A549 (cell line): ENCODE measurements at regions not wholly inside any gene's neighbourhood (a gene's known extent, or its start where the extent isn't known, plus 50 kb on each side); places are given as distances from the start of the nearest gene placed in this dataset.
A peak's percentile ranks its signal among the peaks of the same experiment; 100 is the strongest.

Experiments used
- ATAC-seq, 2 experiments: fragments of 200-7000 bp in 1 of 2; fragments of >200 bp in 1 of 2; cut with Nextera tagmentation in 1 of 2; cut with Tn5 transposase in 1 of 2; 3 replicates each; pipeline versions ENCODE4 v1.8.0 to v1.9.1; 2018 to 2020; ENCODE audit warnings: mild to moderate bottlenecking in 1 of 2, moderate library complexity in 1 of 2
- CTCF ChIA-PET: fragments of 300-600 bp; sonication (Branson Sonifier 250); formaldehyde crosslinking; extraction: SDS; loops from one replicate; lab custom pipeline; 2021; ENCODE audit warnings: antibody characterized with exemption, inconsistent platforms; lab: Yijun Ruan, JAX
- POLR2A ChIA-PET: fragments of 350-600 bp; formaldehyde crosslinking; extraction: SDS; loops from one replicate; lab custom pipeline; 2021; ENCODE audit warnings: antibody characterized with exemption, inconsistent platforms; lab: Yijun Ruan, JAX
- DNase-seq, 2 experiments: peaks; one replicate each; pipeline versions ENCODE4 v3.0.0 to v3.0.0-alpha.2; 2011 to 2016; ENCODE audit warnings: low read depth in 1 of 2, low spot score in 1 of 2
- FAIRE-seq: peaks from 2 replicates; lab custom pipeline; 2011; peaks lifted over from hg19 to GRCh38; lab: Jason Lieb, UNC
- H3K27ac ChIP-seq, 2 experiments: fragments of >200 bp; sonication (Bioruptor Twin); formaldehyde crosslinking; 3 replicates each; pipeline ENCODE4 v1.5.1; 2016 to 2017
- H3K4me1 ChIP-seq: fragments of >200 bp; sonication (Bioruptor Twin); formaldehyde crosslinking; 3 replicates; pipeline ENCODE4 v1.6.1; 2016
- H3K4me2 ChIP-seq: fragments of >200 bp; sonication (Bioruptor Twin); formaldehyde crosslinking; 3 replicates; pipeline ENCODE4 v1.6.1; 2016
- H3K4me3 ChIP-seq: fragments of >200 bp; sonication (Bioruptor Twin); formaldehyde crosslinking; 3 replicates; pipeline ENCODE4 v1.5.1; 2016
- H3K9me3 ChIP-seq: fragments of >200 bp; sonication (Bioruptor Twin); formaldehyde crosslinking; 3 replicates; pipeline ENCODE4 v1.6.1; 2016
- CBX2 ChIP-seq: fragments of 200-600 bp; sonication (generic); IDR thresholded peaks from 2 replicates; pipeline ENCODE4 v1.6.1; 2016; ENCODE audit warnings: low read depth, mild to moderate bottlenecking, borderline replicate concordance
- CBX8 ChIP-seq: fragments of 200-600 bp; sonication (generic); IDR thresholded peaks from 2 replicates; pipeline ENCODE4 v1.6.1; 2016
- CEBPB ChIP-seq, 2 experiments: fragments of >200 bp in 1 of 2; sonication (Bioruptor Twin) in 1 of 2; formaldehyde crosslinking in 1 of 2; IDR thresholded peaks; 2 replicates each; pipeline ENCODE4 v1.6.1; 2012 to 2016
- EP300 ChIP-seq, 2 experiments: fragments of >200 bp; sonication (Bioruptor Twin); formaldehyde crosslinking; IDR thresholded peaks; 2 replicates in 1 of 2; 3 replicates in 1 of 2; pipeline ENCODE4 v1.6.1; 2016 to 2017
- HDAC2 ChIP-seq: fragments of 200-600 bp; sonication (generic); IDR thresholded peaks from 2 replicates; pipeline ENCODE4 v1.6.1; 2016
- HEYL ChIP-seq: fragments of 250-450 bp; sonication (Bioruptor Pico); IDR thresholded peaks from 2 replicates; pipeline ENCODE4 v1.8.0; 2021; ENCODE audit warnings: mild to moderate bottlenecking, moderate library complexity
- JUN ChIP-seq, 2 experiments: fragments of >200 bp; sonication (Bioruptor Twin); formaldehyde crosslinking; IDR thresholded peaks; 2 replicates in 1 of 2; 3 replicates in 1 of 2; pipeline ENCODE4 v1.6.1; 2016 to 2017
- KDM1A ChIP-seq: fragments of 200-600 bp; sonication (generic); IDR thresholded peaks from 2 replicates; pipeline ENCODE4 v1.6.1; 2016; ENCODE audit warnings: low read depth, mild to moderate bottlenecking
- KDM5A ChIP-seq: fragments of 200-600 bp; sonication (generic); IDR thresholded peaks from 2 replicates; pipeline ENCODE4 v1.6.1; 2016; ENCODE audit warnings: antibody characterized with exemption, mild to moderate bottlenecking
- MAFK ChIP-seq: fragments of 450-650 bp; IDR thresholded peaks from 2 replicates; pipeline ENCODE4 v1.6.1; 2014; ENCODE audit not compliant: partially characterized antibody
- MAZ ChIP-seq: fragments of 150-350 bp; IDR thresholded peaks from 2 replicates; pipeline ENCODE4 v1.6.1; 2014; ENCODE audit warnings: antibody characterized with exemption, low read depth, low read length, borderline replicate concordance
- NR3C1 ChIP-seq: fragments of >200 bp; sonication (Bioruptor Twin); formaldehyde crosslinking; IDR thresholded peaks from 3 replicates; pipeline ENCODE4 v1.6.1; 2017
- PHF8 ChIP-seq: fragments of 200-600 bp; sonication (generic); IDR thresholded peaks from 2 replicates; pipeline ENCODE4 v1.6.1; 2016; ENCODE audit warnings: low read depth, mild to moderate bottlenecking, antibody characterized with exemption, moderate library complexity, borderline replicate concordance
- POLR2A ChIP-seq: IDR thresholded peaks from 2 replicates; pipeline ENCODE4 v1.6.1; 2012; ENCODE audit warnings: mild to moderate bottlenecking, low read length
- POLR2AphosphoS2 ChIP-seq: conservative IDR thresholded peaks from 2 replicates; pipeline ENCODE4 v1.6.1; 2012; ENCODE audit warnings: low read length, improper control_type of control experiment, inconsistent platforms
- RAD21 ChIP-seq, 2 experiments: fragments of >200 bp in 1 of 2; sonication (Bioruptor Twin) in 1 of 2; formaldehyde crosslinking in 1 of 2; IDR thresholded peaks in 1 of 2; conservative IDR thresholded peaks in 1 of 2; 2 replicates in 1 of 2; 3 replicates in 1 of 2; pipeline ENCODE4 v1.6.1; 2012 to 2018; ENCODE audit warnings: inconsistent platforms in 1 of 2
- RFX5 ChIP-seq: fragments of 450-650 bp; IDR thresholded peaks from 2 replicates; pipeline ENCODE4 v1.7.1; 2014; ENCODE audit warnings: antibody characterized with exemption, mild to moderate bottlenecking, moderate library complexity
- TFCP2L1 ChIP-seq: fragments of 250-450 bp; sonication (Bioruptor Pico); IDR thresholded peaks from 2 replicates; pipeline ENCODE4 v1.5.0; 2021; ENCODE audit warnings: mild to moderate bottlenecking
- ZNF302 ChIP-seq: fragments of 250-450 bp; sonication (Bioruptor Pico); IDR thresholded peaks from 2 replicates; pipeline ENCODE4 v1.9.0; 2021; ENCODE audit warnings: inconsistent platforms, mild to moderate bottlenecking, moderate library complexity
- ZSCAN20 ChIP-seq: fragments of 250-450 bp; sonication (Bioruptor Pico); IDR thresholded peaks from 2 replicates; pipeline ENCODE4 v1.8.0; 2022; ENCODE audit warnings: mild to moderate bottlenecking, moderate library complexity
- WGBS: methylation state at CpG from one replicate; pipeline ENCODE4 v1.1.6; 2017; ENCODE audit errors: missing lambda C conversion rate; 5-methylcytosine and 5-hydroxymethylcytosine counted together
- TF ChIP-seq, protein P1 (sequence below): fragments of >200 bp; sonication (Bioruptor Twin); formaldehyde crosslinking; IDR thresholded peaks from 2 replicates; pipeline ENCODE4 v1.6.1; 2016
- TF ChIP-seq, protein P2 (sequence below): fragments of 150-350 bp; IDR thresholded peaks from 2 replicates; pipeline ENCODE4 v1.6.1; 2014; ENCODE audit warnings: low read depth, mild to moderate bottlenecking, low read length
- TF ChIP-seq, protein P3 (sequence below): fragments of >200 bp; sonication (Bioruptor Twin); formaldehyde crosslinking; IDR thresholded peaks from 3 replicates; pipeline ENCODE4 v1.6.1; 2016
- TF ChIP-seq, protein P4 (sequence below): fragments of 250-450 bp; sonication (Bioruptor Pico); IDR thresholded peaks from 2 replicates; pipeline ENCODE4 v1.5.0; 2021; ENCODE audit warnings: mild to moderate bottlenecking, moderate library complexity, borderline replicate concordance
- TF ChIP-seq, protein P5 (sequence below): IDR thresholded peaks from 2 replicates; pipeline ENCODE4 v1.6.1; 2012; ENCODE audit warnings: low read depth, borderline replicate concordance
- TF ChIP-seq, protein P6 (sequence below): IDR thresholded peaks from 2 replicates; pipeline ENCODE4 v1.6.1; 2012

DNA sequence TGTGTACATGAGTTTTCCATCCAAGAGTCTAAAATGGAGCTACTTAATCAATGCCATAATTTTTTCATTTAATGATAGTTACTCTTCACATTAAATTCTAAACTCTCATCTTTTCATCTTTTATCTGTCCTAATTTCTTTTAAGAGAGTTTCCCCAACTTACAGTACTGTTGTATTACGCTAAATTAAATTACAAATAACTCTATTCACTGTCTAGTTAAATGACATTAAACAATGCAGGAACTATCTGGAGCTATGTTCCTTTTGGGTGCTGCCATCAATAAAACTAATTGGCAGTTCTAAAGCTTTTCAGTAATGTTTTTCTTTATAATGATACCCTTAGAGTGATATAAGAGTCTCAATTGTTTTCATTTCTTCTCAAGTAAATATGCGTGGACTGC lies 227.6 kb downstream of the ANKRD50 start:
- no peaks in the 10 kb centered on the region for H3K4me1 ChIP-seq
- H3K4me2 ChIP-seq = no peak overlapping the region
- WGBS = 90% methylated on average over 2 of the region's 2 CpGs
- H3K9me3 ChIP-seq = no peaks in the 10 kb centered on the region
- FAIRE-seq (no peak), ATAC-seq (no peak), DNase-seq (no peak)
- no peak overlapping the region for H3K27ac ChIP-seq
- TF ChIP-seq KDM1A = no peak
- TF ChIP-seq, protein P1, sequence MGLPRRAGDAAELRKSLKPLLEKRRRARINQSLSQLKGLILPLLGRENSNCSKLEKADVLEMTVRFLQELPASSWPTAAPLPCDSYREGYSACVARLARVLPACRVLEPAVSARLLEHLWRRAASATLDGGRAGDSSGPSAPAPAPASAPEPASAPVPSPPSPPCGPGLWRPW = no peak
- TF ChIP-seq TFCP2L1 (CRISPR knock-in tag) = no peak
- TF ChIP-seq HEYL (CRISPR knock-in tag) = no peak
- no peak for TF ChIP-seq KDM5A
- TF ChIP-seq POLR2A = no peak
- no peak for TF ChIP-seq CEBPB (IDR thresholded peaks at IDR 0.05)
- TF ChIP-seq JUN (IDR thresholded peaks at IDR 0.05) = no peak
- TF ChIP-seq ZNF302 = no peak
- TF ChIP-seq HDAC2 = no peak
- TF ChIP-seq NR3C1 = no peak
- no peak for TF ChIP-seq CBX8
- no peak for TF ChIP-seq PHF8
- TF ChIP-seq, protein P2, sequence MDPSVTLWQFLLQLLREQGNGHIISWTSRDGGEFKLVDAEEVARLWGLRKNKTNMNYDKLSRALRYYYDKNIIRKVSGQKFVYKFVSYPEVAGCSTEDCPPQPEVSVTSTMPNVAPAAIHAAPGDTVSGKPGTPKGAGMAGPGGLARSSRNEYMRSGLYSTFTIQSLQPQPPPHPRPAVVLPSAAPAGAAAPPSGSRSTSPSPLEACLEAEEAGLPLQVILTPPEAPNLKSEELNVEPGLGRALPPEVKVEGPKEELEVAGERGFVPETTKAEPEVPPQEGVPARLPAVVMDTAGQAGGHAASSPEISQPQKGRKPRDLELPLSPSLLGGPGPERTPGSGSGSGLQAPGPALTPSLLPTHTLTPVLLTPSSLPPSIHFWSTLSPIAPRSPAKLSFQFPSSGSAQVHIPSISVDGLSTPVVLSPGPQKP = no peak
- TF ChIP-seq ZSCAN20 (CRISPR knock-in tag) = no peak
- TF ChIP-seq MAZ = no peak
- no peak for TF ChIP-seq CBX2
- TF ChIP-seq, protein P3, sequence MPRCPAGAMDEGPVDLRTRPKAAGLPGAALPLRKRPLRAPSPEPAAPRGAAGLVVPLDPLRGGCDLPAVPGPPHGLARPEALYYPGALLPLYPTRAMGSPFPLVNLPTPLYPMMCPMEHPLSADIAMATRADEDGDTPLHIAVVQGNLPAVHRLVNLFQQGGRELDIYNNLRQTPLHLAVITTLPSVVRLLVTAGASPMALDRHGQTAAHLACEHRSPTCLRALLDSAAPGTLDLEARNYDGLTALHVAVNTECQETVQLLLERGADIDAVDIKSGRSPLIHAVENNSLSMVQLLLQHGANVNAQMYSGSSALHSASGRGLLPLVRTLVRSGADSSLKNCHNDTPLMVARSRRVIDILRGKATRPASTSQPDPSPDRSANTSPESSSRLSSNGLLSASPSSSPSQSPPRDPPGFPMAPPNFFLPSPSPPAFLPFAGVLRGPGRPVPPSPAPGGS = no peak
- no peak for TF ChIP-seq RAD21 (conservative IDR thresholded peaks at IDR 0.05 in 1 of 2, IDR thresholded peaks at IDR 0.05 in 1 of 2)
- TF ChIP-seq, protein P4, sequence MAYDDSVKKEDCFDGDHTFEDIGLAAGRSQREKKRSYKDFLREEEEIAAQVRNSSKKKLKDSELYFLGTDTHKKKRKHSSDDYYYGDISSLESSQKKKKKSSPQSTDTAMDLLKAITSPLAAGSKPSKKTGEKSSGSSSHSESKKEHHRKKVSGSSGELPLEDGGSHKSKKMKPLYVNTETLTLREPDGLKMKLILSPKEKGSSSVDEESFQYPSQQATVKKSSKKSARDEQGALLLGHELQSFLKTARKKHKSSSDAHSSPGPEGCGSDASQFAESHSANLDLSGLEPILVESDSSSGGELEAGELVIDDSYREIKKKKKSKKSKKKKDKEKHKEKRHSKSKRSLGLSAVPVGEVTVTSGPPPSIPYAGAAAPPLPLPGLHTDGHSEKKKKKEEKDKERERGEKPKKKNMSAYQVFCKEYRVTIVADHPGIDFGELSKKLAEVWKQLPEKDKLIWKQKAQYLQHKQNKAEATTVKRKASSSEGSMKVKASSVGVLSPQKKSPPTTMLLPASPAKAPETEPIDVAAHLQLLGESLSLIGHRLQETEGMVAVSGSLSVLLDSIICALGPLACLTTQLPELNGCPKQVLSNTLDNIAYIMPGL = no peak
- ChIA-PET POLR2A (no interaction called here), CTCF (no interaction called here)
- H3K4me3 ChIP-seq = no peak overlapping the region

DNA sequence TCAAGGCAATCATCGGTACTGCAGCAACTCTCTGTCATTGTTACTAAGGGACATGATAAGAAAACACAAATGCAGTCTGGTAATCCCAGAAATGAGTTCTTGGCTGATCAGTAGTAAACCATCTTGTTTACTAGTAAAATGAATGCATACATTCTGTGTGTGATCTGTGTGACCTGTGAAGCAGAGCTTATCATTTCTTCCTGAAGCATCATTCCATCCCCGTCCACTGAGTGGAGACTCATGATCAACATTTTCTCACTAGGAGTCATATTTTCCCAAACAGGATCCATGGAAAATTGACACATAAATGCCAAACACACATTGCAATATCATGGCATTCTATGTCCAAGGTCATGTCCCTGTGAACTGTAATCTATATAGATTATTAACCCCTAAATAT lies 226.1 kb downstream of the ANKRD50 start:
- ChIA-PET POLR2A (no interaction called here), CTCF (no interaction called here)
- H3K4me3 ChIP-seq = no peak overlapping the region
- H3K4me1 ChIP-seq = no peaks in the 10 kb centered on the region
- no peaks in the 10 kb centered on the region for H3K9me3 ChIP-seq
- ATAC-seq (no peak), DNase-seq (peak in 1 of 2 experiments; percentile 2), FAIRE-seq (no peak)
- H3K4me2 ChIP-seq = no peak overlapping the region
- 92% methylated on average over 2 of the region's 2 CpGs for WGBS
- H3K27ac ChIP-seq = no peak overlapping the region
- TF ChIP-seq EP300 (IDR thresholded peaks at IDR 0.05) (no peak), POLR2AphosphoS2 (no peak), RFX5 (no peak), HDAC2 (no peak), MAFK (no peak)
- TF ChIP-seq, protein P5, sequence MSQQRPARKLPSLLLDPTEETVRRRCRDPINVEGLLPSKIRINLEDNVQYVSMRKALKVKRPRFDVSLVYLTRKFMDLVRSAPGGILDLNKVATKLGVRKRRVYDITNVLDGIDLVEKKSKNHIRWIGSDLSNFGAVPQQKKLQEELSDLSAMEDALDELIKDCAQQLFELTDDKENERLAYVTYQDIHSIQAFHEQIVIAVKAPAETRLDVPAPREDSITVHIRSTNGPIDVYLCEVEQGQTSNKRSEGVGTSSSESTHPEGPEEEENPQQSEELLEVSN = no peak
- TF ChIP-seq, protein P6, sequence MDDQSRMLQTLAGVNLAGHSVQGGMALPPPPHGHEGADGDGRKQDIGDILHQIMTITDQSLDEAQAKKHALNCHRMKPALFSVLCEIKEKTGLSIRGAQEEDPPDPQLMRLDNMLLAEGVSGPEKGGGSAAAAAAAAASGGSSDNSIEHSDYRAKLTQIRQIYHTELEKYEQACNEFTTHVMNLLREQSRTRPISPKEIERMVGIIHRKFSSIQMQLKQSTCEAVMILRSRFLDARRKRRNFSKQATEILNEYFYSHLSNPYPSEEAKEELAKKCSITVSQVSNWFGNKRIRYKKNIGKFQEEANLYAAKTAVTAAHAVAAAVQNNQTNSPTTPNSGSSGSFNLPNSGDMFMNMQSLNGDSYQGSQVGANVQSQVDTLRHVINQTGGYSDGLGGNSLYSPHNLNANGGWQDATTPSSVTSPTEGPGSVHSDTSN = no peak
